Suprapubic skin (tissue), 4 donors: ENCODE measurements at regions not wholly inside any gene's neighbourhood (a gene's known extent, or its start where the extent isn't known, plus 50 kb on each side); places are given as distances from the start of the nearest gene placed in this dataset.

Experiments used
- DNase-seq, 2 donors: peaks; one replicate each; pipeline ENCODE4 v3.0.0-alpha.2; 2019; ENCODE audit warnings: low spot score in 2 of 2
- H3K27ac ChIP-seq: fragments of 200-600 bp; sonication (generic); one replicate; pipeline ENCODE4 v1.5.1; 2019
- H3K27me3 ChIP-seq: fragments of 200-600 bp; sonication (generic); one replicate; pipeline ENCODE4 v1.5.1; 2019
- H3K36me3 ChIP-seq: fragments of 200-600 bp; sonication (generic); one replicate; pipeline ENCODE4 v1.5.1; 2019
- H3K4me1 ChIP-seq: fragments of 200-600 bp; sonication (generic); one replicate; pipeline ENCODE4 v1.5.1; 2019
- H3K4me3 ChIP-seq: fragments of 200-600 bp; sonication (generic); one replicate; pipeline ENCODE4 v1.5.1; 2019; ENCODE audit warnings: mild to moderate bottlenecking
- H3K9me3 ChIP-seq: fragments of 200-600 bp; sonication (generic); one replicate; pipeline ENCODE4 v1.5.1; 2019
- CTCF ChIP-seq, 2 donors: fragments of 200-600 bp in 1 of 2; fragments of 450-650 bp in 1 of 2; sonication (generic) in 1 of 2; IDR thresholded peaks; one replicate each; pipeline ENCODE4 v1.5.1; 2016 to 2019; ENCODE audit warnings: antibody characterized with exemption in 2 of 2, mild to moderate bottlenecking in 1 of 2, moderate library complexity in 1 of 2
- EP300 ChIP-seq: sonication (generic); formaldehyde crosslinking; IDR thresholded peaks from one replicate; pipeline ENCODE4 v1.6.1; 2017; ENCODE audit warnings: antibody characterized with exemption
- POLR2A ChIP-seq, 2 donors: fragments of 450-650 bp; IDR thresholded peaks; one replicate each; pipeline ENCODE4 v1.6.1; 2017; ENCODE audit warnings: antibody characterized with exemption in 2 of 2, mild to moderate bottlenecking in 2 of 2, moderate library complexity in 2 of 2
- POLR2AphosphoS5 ChIP-seq, 3 donors: sonication (generic); formaldehyde crosslinking; IDR thresholded peaks; one replicate each; pipeline ENCODE4 v1.6.1; 2017; ENCODE audit warnings: antibody characterized with exemption in 3 of 3
- WGBS: methylation state at CpG from one replicate; pipeline ENCODE4 v1.1.5; 2018; 5-methylcytosine and 5-hydroxymethylcytosine counted together

GRCh38 chr18:56083097-56083521, 495.1 kb upstream of the TCF4 start:
- TF ChIP-seq POLR2AphosphoS5 (IDR thresholded peaks at IDR 0.05) (no peak), POLR2A (IDR thresholded peaks at IDR 0.05) (no peak), CTCF (IDR thresholded peaks at IDR 0.05) (no peak)
- no peak overlapping the region for H3K27ac ChIP-seq
- DNase-seq: no peak

GRCh38 chr18:56076723-56077122, 488.7 kb upstream of the TCF4 start:
- no peak for TF ChIP-seq EP300
- no peak for TF ChIP-seq POLR2A (IDR thresholded peaks at IDR 0.05)
- no peak for TF ChIP-seq POLR2AphosphoS5 (IDR thresholded peaks at IDR 0.05)
- no peak for TF ChIP-seq CTCF (IDR thresholded peaks at IDR 0.05)
- no peaks in the 10 kb centered on the region for H3K4me1 ChIP-seq
- no peaks in the 10 kb centered on the region for H3K36me3 ChIP-seq
- no peak overlapping the region for H3K4me3 ChIP-seq
- no peaks in the 10 kb centered on the region for H3K9me3 ChIP-seq
- no peak overlapping the region for H3K27ac ChIP-seq
- H3K27me3 ChIP-seq: no peaks in the 10 kb centered on the region
- WGBS: 100% methylated on average over 1 of the region's 1 CpG
- no peak for DNase-seq

More at GRCh38 chr18:56083097-56083521, 495.1 kb upstream of the TCF4 start:
- no peaks in the 10 kb centered on the region for H3K27me3 ChIP-seq
- WGBS: 46% methylated on average over 7 of the region's 7 CpGs
- no peaks in the 10 kb centered on the region for H3K36me3 ChIP-seq
- H3K4me3 ChIP-seq: no peak overlapping the region
- peaks cover 9% of the 10 kb centered on the region for H3K4me1 ChIP-seq
- no peaks in the 10 kb centered on the region for H3K9me3 ChIP-seq

GRCh38 chr18:56068701-56069100, 480.7 kb upstream of the TCF4 start:
- H3K4me3 ChIP-seq: no peak overlapping the region
- H3K27me3 ChIP-seq: no peaks in the 10 kb centered on the region
- H3K36me3 ChIP-seq: no peaks in the 10 kb centered on the region
- DNase-seq: no peak
- WGBS: 46% methylated on average over 5 of the region's 5 CpGs
- TF ChIP-seq EP300: no peak
- no peak for TF ChIP-seq POLR2AphosphoS5 (IDR thresholded peaks at IDR 0.05)
- no peak for TF ChIP-seq CTCF (IDR thresholded peaks at IDR 0.05)
- TF ChIP-seq POLR2A (IDR thresholded peaks at IDR 0.05): no peak
- peaks cover 19% of the 10 kb centered on the region for H3K4me1 ChIP-seq
- no peak overlapping the region for H3K27ac ChIP-seq
- H3K9me3 ChIP-seq: no peaks in the 10 kb centered on the region

- Histone ChIP-seq H3K4me1 (peaks cover 19% of the 10 kb centered on the region), H3K27me3 (no peaks in the 10 kb centered on the region), H3K4me3 (no peak overlapping the region), H3K36me3 (no peaks in the 10 kb centered on the region), H3K27ac (peak overlapping the region; percentile 14), H3K9me3 (no peaks in the 10 kb centered on the region)
- no peak for TF ChIP-seq POLR2A (IDR thresholded peaks at IDR 0.05)
- no peak for TF ChIP-seq EP300
- no peak for TF ChIP-seq CTCF (IDR thresholded peaks at IDR 0.05)
- TF ChIP-seq POLR2AphosphoS5 (IDR thresholded peaks at IDR 0.05): no peak
- no peak for DNase-seq
- 70% methylated on average over 2 of the region's 2 CpGs for WGBS
Observed at GRCh38 chr18:56067969-56068671, 480.1 kb upstream of the TCF4 start.

GRCh38 chr18:56067214-56067894, 479.4 kb upstream of the TCF4 start:
- no peak overlapping the region for H3K27ac ChIP-seq
- H3K36me3 ChIP-seq: no peaks in the 10 kb centered on the region
- peaks cover 19% of the 10 kb centered on the region for H3K4me1 ChIP-seq
- TF ChIP-seq POLR2AphosphoS5 (IDR thresholded peaks at IDR 0.05) (no peak), EP300 (no peak), CTCF (IDR thresholded peaks at IDR 0.05) (no peak), POLR2A (IDR thresholded peaks at IDR 0.05) (no peak)
- WGBS: 60% methylated on average over 7 of the region's 7 CpGs
- H3K4me3 ChIP-seq: no peak overlapping the region
- DNase-seq: no peak
- no peaks in the 10 kb centered on the region for H3K9me3 ChIP-seq
- H3K27me3 ChIP-seq: no peaks in the 10 kb centered on the region
